GF-D8 (cell line): ENCODE measurements at regions not wholly inside any gene's neighbourhood (a gene's known extent, or its start where the extent isn't known, plus 50 kb on each side); places are given as distances from the start of the nearest gene placed in this dataset.

Experiments used
- DNase-seq: peaks from one replicate; lab custom pipeline; 2025; lab: John Stamatoyannopoulos, UW

DNA sequence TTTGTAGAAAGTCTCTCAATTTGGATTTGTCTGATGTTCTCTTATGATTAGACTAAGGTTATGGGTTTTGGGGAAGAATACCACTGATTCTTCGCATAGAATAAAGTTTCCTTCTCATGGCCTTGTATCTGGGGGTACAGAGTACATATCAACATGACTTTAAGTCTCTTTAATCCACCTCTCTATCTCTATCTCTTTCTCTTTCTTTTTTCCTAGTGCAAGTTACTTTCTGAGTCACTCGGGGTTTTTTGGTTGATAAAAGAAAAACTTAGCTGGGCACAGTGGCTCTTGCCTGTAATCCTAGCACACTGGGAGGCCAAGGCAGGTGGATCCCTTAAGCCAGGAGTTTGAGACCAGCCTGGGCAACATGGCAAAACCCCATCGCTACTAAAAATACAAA, 100.1 kb upstream of the MAP4K3 start:
- no peak for DNase-seq

DNA sequence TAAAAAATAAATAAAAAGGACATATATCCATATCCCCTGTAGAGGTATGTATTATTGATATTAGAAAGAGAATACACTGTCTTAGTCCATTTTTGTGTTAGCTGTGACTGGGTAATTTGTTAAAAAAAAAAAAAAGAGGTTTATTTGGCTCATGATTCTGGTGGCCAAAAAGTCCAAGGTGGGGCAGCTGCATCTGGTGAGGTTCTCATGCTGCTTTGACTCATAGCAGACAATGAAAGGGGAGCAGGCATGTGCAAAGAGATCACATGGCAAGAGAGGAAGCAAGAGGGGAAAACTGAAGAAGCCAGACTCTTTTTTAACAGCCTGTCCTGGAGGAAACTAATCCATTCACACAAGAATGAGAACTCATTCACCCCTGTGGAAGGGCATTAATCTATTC, 101.6 kb upstream of the MAP4K3 start:
- DNase-seq, result no peak

DNA sequence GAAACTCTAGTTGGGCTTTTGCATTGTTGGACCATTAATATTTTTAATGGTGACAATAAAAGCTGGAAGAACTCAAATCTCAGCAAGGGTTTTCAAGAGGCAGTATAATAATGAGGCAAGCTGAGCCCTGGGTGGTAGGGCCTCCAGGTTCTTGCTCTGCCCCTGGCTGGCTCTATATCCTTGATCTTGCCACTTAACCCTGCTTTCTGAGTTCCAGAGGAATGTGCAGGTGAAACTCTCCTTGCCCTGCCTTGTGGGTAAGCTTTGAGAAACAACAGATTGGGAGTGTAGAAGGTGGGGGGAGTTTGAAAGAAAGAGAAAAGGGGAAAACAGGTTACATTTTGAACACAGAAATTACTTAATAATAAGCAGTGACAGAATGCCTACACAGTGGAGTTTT, 103.3 kb upstream of the MAP4K3 start:
- no peak for DNase-seq

DNA sequence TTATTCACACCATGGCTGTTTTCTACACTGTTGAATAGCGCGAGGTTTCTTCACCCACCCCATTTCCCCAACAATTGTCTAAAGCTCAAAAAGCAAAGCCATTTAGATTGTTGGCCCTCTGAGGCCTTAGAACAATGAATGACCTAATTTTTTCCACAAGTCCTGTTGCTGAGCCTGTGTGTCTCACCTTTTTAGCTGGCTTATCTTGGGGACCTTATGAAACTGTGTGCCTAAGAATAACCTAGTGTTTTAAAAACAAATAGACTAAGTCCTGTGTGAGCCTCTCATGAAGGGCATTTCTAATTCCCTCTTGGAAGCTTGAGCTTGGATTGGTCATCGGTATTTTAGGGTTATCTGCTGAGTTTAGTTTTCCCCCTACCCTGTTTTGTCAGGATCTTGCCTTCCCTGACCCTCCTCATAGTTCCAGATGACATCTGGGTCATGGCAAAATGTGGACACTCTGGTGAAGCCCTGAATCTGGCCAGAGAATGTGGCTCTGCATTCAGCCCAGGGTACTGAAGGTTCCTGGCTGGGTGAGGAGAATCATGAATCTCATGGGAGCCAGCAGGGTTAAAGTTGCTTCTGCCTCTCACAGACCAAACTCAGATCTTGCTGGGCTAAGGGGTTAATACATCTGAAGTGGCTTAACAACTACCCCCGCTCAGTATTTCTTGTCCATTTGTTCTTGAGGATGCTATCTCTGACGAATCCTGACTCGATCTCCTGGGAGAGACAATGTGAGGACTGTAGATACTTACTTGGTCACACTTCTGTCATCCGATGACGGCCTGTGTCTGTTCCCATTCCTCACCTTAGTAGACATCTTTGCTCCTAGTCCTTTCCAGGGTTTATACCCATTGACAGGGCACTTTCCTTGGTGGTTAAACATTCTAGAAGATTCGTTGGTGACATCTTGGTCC, 104.2 kb upstream of the MAP4K3 start:
- DNase-seq, result no peak

DNA sequence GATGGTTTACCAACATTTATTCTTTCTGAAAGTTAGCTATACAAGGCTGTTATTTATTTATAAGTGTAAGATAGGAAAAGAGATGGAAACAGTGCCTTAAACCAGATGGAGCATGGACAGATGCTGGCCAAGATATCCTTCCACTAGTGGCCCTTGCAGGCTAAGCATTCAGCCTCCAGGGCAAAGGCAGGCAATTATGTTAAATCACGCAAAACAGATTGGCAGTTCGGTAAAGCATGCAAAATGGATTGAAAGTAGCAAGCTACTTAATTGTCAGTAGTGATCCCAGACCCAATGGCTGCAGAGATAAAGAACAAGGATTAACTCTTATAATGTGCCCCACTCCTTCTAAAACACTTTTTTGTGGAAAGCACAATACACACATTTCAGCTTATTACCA, 105.4 kb upstream of the MAP4K3 start:
- DNase-seq, result no peak

DNA sequence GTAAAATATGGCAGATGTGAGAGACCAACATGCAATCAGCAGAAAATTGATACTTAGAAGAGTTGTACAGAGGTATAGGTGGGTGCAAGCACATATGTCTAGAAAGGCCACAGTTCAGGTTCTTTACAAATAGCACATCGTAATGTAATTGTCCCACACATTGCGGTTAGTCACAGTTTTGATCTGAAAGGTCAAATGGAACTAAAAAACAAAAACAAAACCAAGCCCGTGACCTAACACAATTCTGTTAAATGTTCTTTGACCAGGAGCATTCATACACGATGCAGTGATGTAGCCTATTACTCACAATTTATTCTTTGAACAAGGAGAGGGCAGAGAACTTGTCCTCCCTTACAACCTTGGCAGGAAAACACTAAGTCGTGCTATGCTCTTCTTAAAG, 108.9 kb upstream of the MAP4K3 start:
- no peak for DNase-seq

DNA sequence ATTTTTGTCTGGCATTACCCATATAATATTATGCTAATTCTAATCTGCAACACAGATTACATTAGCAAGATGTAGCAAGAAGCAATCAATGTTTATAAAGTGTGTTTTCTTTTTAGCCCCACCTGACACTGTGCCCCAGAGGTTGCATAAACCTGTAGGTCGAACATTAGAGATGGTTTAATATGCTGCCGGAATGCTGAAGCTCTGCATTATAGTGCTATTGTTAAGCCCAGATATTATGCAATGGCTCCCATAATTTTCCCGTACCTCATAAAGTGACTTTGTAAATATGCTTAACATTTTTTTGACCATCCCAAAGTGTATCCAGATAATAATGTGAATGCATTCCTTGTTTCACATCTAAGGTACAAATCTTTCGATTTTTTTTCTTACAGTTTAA, 109.3 kb upstream of the MAP4K3 start:
- no peak for DNase-seq

DNA sequence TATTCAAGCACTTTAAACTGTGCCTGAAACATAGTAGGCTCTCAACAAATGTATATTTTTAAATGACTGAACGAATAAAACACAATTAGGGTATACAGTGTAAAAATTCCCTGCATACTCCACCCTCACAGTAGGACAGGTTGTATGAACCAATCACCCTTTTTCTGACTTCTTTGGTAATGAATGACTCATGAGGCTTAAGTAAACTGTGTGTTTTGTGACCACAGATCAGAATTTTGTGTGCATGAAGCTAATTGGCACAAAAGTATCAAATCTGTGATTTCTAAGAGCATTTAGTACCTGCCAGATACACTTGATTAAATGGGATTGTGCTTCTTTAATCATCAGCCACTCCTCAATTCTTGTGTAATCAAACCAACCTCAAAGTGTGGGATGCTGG, 109.9 kb upstream of the MAP4K3 start:
- no peak for DNase-seq

DNA sequence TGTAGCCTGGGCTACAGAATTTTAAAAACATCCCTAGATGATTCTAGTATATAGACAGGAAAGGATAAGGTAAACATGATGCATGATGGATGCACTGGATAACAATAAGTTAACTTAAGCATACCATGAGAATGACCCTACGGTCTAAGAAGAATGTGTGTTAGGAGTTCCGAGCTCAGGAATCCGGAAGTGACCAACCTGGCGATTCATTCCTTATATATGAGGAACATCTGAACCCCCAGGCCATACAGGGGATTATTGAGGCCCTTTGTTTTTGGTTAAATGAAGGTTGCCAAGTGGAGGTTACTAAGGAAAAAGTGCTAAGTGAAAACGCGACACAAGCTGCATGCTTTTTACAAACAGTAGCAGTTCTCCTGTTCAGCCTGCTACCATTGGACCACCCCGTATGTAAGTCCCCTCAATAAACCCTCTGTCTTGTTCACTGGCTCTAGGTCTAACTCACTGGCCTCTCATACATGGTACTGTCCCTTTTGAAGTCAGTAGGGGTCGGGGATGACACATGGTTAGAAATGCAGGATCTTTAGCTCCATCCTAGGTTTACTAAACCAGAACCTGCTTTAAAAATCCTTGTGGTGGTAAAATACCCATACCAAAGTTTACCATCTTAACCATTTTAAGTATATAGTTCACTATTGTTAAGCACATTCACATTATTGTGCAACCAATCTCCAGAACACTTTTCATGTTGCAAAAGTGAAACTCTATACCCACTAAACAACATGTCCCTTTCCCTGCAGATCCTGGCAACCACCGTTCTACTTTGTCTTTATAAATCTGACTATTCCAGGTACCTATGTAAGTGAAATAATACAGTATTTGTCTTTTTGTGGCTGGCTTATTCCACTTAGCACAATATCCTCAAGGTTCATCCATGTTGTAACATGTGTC, 111.0 kb upstream of the MAP4K3 start:
- no peak for DNase-seq

DNA sequence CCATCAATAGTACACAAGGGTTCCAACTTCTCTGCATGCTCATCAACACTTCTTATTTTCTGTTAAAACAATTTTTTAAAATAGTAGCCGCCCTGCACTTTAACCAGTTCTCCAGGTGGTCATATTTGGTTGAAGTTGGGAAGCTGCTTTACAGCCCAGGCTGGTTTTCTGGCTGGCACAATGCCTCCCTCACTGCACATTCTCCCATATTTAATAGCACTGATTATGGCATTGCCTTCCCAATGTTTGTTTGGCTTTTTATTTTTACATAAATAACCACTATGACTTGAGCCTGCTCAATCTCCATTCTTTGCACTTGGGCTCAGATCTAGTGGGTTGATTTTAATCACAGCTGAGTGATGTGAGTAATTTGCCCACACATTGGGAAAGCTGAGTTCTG, 111.9 kb upstream of the MAP4K3 start:
- DNase-seq, result no peak

DNA sequence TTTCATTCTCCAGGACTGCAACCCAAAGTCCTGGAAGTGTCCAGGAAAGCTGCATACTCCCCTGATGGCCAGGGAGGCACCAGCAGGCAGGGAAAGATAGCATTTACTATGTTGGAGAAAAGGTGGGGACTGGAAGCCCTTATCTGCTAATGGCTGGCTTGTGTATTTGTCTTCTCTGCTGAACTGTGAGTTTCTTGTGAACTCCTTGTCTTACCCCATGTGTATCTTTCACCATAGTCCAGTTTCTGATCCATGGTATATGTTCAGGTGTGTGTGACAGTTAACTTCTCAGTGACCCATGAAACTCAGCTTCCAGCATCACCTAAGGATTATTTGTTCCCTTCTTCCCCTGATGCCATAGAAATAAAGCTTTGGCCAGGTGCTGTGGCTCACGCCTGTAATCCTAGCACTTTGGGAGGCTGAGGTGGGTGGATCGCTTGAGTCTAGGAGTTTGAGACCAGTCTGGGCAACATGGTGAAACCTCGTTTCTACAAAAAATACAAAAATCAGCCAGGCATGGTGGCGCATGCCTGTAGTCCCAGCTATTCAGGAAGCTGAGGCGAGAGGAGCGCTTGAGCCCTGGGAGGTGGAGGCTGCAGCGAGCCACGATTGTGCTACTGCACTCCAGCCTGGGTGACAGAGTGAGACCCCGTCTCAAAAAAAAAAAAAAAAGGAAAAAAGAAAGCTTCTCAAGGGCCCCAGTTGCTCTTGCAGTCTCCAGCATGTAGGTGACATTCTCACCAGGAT, 112.8 kb upstream of the MAP4K3 start:
- no peak for DNase-seq

DNA sequence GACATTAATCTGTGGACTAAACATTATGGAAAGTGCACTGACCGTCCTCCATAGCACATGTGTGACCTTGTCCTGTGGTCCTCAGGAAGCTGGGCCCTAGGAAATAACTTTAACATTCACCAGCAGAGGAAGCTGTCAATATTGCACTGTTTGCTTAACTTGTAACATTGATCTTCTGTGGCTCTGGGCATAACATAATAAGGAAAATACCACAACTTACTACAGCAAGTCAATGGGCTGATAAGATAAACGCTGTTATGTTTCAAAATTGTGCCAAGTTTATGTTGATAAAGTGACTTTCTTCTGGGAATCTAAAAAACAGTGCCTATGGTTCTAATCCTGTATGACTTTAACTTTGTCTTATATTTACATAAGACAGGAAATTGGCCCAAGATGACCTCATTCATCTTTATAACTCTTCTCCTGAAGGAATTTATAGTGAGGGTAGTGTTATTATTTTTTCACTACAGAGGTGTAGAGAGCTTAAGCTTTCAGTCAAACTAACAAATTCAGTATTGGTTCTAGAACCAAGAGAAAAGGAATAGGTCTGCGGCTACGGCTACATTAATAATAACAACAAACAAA, 113.7 kb upstream of the MAP4K3 start:
- DNase-seq, result no peak

DNA sequence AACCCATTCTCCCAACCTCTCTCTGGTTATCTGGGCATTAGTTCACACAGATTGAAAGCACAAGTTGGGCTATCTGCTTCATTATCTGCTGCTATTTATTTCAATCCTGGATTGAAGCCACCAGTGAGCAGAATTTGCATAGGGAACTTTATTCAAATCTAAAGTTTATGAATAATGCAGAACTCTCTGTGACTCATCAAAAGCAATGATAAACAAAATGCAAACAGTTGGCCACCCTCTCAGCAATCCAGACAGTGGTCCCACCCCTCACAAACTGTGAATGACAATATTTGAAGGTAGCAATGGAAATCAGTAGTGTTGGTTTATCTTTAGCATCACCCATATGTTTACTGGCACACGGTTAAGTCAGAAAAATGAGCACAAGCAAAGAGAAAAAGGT, 106.8 kb upstream of the TMEM178A start:
- DNase-seq, result no peak

DNA sequence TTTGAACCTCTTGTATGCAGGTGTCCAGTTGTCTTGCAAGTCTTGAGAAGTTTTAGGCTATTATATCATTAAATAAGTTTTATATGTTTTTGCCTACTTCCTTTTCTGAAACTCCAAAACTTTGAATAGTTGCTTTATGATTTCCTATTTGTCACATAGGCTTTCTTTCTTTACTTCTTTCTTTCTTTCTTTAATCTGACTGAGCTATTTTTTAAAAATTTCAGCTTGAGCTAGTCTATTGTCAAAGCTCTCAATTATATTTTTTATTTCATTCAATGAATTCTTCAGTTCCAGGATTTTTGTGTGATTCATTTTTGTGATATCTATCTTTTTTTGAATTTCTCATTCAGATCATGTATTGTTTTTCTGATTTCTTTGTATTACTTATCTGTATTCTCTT, 102.1 kb upstream of the TMEM178A start:
- DNase-seq, result no peak

DNA sequence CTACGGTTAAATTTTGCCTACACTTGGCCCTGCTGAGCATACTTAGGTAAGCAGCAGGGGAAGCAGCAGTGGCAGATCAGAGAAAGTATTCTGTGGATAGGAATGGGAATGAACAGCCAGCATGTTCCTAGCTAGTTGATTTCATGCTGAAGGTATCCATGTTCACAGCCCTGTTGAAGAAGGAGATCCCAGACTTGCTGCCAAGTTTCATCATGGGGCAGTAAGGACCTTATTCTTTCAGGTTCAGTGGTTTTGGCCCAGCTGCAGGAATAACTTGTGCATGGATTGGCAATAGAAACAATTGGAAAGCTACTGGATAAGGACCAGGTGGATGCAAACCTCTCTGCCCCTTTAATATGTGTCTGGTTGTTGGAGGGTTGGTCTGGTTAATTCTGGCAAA, 98.2 kb upstream of the TMEM178A start:
- no peak for DNase-seq

DNA sequence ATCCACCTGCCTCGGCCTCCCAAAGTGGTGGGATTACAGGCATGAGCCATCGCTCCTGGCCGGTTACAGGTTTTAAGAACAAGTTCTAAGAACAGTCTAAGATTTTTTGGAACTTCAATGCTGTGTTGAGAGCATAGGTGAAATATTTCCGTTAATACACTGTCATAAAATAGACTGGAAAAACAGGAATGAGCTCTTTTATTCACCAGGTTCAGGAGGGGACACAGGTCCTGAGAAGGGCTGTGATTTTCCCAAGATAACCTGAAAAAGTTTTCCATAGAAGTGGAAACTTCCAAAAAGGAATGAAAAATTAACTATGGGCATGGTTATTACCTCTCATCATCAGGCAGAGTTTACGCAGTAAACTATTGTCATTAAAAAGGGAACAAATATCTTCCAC, 97.6 kb upstream of the TMEM178A start:
- DNase-seq, result no peak

DNA sequence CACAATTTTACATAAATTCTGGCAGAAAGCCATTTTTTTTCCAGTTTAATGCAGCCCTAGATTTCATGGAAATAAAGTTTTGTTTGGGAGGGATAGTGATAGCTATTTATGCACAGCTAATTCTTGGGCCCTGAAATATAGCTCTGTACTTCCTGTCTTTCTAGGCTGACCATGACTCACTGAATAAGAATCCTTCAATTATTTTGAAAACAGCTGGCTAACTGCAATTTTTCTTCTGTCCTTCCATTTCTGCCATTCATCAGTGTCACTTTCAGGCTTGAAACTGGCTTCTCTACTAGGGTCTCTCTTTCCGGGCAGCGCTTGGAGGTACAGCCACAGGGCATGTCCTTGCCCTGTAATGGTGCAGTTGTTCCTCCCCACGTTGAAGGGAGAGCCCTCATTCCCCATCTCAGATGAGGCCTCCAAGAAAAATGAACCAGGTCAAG, 97.1 kb upstream of the TMEM178A start:
- no peak for DNase-seq

DNA sequence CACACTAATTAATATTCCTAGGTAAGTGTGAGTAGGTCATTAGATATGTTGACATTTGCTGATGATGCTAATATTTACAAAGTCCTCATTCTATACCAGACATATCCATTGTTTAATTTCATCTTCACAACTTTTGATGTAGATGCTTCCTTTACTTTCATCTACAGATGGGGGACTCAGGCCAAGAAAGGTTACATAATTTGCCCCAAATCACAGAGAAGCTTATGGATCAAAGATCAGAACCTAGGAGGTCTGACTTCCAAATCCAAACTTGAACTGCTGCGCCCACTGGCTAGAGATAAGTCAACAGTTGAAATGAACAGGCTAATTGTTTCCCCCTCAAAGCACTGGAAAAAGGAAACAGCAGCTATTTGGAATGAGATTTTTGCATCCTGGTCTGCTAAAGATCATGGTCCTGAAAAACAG, 95.6 kb upstream of the TMEM178A start:
- no peak for DNase-seq

DNA sequence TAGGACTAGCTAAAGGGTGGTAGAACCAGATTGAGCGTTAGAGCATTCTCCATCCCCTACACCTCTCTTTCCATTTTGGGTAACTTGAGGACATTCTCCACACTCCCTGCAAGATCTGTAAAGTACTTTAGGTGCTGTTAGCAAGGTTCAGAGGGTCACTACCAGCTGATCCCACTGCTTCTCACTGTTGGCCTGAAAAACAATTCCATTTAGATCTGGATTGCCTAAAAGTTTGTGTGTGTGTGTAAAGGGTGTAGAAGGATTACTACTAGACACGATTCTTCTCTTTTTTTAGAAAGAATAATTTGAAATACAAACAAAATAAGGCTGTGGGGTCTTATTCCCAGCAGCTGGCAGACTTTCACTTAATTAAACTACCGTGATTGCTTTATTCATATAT, 95.1 kb upstream of the TMEM178A start:
- DNase-seq, result no peak

DNA sequence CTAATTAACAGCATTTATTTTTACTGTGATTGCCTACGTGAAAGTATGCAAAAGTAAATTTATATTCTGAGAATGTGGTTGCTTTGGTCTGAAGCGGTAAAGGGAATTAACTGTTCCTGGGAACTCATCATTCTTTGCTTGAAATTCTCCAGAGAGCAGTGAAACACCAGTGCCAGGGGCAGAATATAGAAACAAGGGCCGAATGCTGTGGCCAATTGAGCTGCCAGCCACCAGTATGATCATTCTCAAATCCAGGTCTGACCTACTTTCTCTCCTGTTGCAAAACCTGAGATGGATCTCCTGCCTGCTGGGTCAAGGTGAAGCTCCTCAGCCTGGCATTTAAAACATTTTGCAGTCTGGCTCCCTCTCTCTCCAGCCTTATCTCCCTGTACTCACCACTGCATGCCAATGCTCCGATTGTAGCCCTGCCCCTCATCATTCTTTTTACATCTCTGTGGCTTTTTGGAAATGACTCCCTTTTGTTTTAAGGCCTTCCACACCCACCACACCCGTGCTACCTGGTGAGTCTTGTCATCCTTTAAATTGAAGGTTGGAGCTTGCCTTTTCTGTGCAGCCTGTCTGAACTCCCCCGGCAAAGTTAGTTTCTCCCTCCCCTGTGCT, 94.5 kb upstream of the TMEM178A start:
- DNase-seq, result no peak

DNA sequence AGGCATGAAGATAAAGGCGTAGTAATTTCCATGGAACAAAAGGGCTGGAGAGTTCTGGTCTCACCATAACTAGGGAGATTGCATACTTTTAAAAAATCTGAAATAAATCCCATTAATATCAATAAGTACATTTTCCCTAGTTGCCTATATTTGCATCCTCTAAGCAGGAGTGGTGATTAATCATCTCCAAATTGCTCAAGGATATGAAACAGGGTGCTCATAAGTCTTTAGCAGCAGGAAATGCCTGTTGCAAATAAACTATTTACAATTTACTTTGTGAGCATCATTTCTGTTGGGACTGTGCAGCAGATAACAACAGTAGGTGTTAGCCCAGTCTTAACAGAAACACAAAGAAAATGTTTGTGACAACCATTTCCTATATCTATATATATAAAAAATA, 92.4 kb upstream of the TMEM178A start:
- DNase-seq, result no peak

DNA sequence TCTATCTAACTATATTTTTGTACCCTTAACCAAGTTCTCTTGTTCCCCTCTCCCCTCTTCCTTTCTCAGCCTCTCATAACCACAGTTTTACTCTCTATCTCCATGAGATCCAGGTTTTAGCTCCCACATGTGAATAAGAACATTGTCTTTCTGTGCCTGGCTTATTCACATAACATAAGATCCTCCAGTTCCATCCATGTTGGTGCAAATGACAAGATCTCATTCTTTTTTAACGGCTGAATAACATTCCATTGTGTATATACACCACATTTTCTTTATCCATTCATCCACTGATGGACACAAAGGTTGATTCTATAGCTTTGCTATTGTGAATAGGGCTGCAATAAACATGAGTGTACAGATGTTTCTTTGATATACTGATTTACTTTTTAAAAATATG, 83.9 kb upstream of the TMEM178A start:
- no peak for DNase-seq
